ENCODE measurements at regions not wholly inside any gene's neighbourhood (a gene's known extent, or its start where the extent isn't known, plus 50 kb on each side); places are given as distances from the start of the nearest gene placed in this dataset.

DNA sequence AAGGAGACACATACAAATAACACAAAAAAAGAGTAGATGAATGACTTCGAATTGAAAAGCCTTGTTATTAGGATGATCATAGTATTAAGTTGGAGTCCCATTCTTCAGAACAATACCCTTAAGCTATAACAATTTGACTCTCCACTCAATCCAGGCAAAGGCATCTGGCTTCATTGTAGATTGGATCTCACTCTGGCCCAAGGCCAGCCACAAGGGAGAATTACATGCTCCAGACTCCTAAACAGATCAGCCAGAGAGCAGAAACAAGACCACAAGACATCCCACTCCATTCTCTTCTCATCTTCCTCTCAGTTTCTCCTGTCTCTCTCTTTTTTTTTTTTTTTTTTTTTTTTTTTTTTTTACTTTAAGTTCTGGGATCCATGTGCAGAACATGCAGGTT is 213.9 kb downstream of the DHX15 start:
- TF ChIP-seq, protein P1, sequence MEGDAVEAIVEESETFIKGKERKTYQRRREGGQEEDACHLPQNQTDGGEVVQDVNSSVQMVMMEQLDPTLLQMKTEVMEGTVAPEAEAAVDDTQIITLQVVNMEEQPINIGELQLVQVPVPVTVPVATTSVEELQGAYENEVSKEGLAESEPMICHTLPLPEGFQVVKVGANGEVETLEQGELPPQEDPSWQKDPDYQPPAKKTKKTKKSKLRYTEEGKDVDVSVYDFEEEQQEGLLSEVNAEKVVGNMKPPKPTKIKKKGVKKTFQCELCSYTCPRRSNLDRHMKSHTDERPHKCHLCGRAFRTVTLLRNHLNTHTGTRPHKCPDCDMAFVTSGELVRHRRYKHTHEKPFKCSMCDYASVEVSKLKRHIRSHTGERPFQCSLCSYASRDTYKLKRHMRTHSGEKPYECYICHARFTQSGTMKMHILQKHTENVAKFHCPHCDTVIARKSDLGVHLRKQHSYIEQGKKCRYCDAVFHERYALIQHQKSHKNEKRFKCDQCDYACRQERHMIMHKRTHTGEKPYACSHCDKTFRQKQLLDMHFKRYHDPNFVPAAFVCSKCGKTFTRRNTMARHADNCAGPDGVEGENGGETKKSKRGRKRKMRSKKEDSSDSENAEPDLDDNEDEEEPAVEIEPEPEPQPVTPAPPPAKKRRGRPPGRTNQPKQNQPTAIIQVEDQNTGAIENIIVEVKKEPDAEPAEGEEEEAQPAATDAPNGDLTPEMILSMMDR (conservative IDR thresholded peaks at IDR 0.05; ENCODE audit: low read length), result no peak
- TF ChIP-seq EZH2phosphoT487 (IDR thresholded peaks at IDR 0.05; ENCODE audit: borderline replicate concordance), result no peak
